HTR-8/SVneo (cell line): ENCODE measurements at regions not wholly inside any gene's neighbourhood (a gene's known extent, or its start where the extent isn't known, plus 50 kb on each side); places are given as distances from the start of the nearest gene placed in this dataset.
A peak's percentile ranks its signal among the peaks of the same experiment; 100 is the strongest.

Experiments used
- DNase-seq: peaks from one replicate; pipeline ENCODE4 v3.0.0; 2011; ENCODE audit warnings: low spot score, mixed read lengths; ENCODE audit not compliant: insufficient read length
- FAIRE-seq: peaks from 2 replicates; lab custom pipeline; 2011; peaks lifted over from hg19 to GRCh38; lab: Jason Lieb, UNC

DNA sequence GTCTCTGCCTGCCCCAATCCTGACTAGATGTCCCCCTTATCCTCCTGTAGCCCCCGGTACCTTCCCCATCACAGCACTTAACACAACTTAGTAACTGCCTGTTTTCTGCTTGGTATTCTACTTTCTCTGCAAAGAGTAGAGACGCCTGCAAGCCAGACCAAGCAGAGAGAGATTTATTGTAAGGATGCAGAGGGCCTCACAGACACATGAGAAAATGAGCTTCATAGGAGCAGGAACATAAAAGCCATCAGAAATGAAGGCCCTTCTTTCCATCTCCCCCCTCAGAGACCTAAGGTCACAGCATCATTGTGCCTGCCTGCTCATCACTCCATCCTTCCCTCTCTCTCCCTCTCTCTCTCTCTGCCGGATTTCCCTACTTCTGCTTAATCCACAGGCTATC is 305.7 kb upstream of the NOCT start:
- FAIRE-seq (no peak), DNase-seq (no peak)

DNA sequence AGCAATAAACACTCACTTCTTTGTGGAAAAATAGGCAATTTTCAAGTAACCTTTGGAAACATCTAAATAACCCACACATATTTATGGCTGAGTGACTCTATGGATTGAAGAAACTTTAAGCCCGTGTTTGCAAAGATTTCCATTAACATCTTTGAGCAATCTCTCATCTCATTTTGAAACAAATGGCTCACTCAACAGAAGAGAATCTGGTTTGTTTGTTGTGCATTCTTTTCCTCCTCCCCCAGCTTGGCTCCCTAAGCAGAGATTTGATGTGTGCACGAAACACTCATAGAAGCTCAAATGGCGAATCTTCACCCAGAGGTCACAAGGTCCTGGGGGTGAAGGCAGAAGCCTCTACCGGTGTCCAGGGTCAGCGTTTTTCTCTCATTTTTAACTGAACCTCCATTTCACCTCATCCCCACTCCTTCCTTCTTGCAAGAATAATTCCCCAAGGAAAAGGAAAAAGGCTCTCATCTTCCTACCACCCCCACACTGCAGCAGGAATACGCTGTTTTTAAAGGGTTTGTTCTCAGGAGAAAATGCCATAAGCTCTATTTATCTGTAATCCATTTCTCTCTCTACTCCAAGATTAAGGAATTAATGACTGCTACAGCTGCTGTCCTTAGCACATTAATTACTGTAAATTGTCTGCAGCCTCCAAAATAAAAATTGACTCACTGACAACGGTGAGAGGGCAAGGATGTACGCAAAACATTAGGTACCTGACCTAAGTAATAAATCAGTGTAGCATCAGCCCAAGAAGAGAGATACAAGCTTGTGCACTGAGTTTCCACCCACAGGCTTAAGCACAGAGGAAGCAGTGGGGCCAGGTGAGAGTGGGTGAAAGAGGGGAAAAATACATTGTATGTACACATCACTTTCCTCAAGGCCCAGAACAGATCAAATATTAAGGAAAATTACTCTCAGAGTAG is 307.6 kb upstream of the NOCT start:
- FAIRE-seq = no peak

DNA sequence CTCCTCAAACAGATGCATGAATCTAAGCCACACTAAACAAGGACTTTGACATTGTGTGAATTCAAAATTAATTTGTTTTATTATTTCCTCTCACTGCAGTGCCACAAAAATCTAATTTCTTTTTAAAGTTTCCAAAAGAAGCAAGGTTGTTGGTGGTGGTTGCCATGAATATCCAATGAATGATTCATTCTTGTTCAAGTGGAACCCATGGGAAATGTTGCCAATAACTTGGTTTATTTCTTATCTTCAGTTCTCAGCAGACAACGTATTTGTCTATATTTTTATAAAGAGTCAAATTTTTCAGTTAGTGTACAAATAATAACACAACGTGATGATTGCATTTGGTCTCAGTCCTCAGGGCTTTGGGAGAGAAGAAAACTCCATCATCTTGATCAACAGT is 309.4 kb upstream of the NOCT start:
- DNase-seq (no peak), FAIRE-seq (no peak)

More for the DNA sequence above, 307.6 kb upstream of the NOCT start:
- no peak for DNase-seq

DNA sequence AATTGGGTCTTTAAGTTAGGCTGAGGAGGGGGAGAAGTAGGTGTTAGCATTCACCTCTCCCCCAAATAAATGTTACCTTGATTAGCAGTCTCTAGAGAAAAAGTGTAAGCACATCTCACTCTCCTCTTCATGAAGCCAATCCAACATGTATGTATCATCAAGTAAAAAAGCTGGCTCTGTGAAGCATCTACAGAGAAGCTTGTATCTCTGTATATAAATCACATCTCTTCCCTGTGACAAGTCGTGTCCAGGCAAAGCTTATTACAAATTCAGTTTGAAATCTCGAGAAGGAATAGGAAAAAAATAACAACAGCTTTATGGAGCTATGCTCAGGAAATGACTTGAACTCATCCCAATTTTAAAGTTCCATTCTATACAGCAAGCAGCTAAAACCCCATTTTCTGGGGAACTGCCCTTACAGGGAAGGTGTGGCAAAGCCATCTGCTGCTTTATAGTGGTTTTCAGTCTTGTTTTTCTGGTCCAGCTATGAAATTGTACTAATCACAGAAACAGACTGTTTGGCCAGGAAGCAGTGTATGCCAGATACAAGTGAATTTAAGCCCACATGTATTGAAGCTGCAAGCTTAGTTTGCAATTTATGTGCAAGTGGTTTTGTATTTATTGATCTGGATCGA is 313.3 kb upstream of the NOCT start:
- DNase-seq (no peak), FAIRE-seq (no peak)

DNA sequence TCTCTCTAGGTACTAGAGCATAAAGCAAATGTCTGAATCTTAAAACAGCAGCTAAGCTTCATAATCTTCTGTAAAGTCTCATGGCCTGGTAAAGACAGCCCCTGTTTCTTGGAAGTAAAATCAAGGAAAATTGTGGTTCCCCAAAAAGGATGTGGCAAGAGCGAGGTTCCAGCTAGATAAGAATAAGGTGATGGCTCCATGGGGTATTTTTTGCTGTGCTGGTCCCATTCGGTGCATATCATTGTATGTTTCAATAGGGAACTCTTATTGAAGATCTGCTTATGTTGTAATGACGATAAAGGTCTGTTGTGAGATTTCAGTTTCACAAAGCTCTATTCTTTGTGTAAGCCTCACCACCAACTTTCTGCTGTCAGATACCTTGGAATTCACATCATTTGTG is 316.9 kb upstream of the NOCT start:
- FAIRE-seq = no peak

DNA sequence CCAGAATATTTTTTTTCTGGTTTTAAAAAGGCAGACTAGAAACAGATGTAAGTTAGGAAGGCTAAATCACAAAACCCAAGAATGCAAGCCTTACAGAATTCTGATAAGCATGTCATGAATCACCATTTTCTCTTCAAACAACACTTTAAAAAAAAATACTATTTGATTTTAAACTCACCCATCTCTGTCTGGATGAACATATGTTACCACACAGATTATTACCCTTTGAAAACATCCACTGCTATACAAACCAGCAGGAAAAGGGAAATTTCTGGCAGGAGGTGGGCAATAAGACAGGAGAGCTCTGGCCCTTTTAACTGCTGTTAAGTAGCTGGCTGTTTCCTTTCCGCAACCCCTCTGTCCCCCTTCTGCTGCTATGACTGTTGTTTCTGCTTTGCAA is 317.7 kb upstream of the NOCT start:
- no peak for FAIRE-seq

More for the DNA sequence above, 316.9 kb upstream of the NOCT start:
- DNase-seq = no peak

DNA sequence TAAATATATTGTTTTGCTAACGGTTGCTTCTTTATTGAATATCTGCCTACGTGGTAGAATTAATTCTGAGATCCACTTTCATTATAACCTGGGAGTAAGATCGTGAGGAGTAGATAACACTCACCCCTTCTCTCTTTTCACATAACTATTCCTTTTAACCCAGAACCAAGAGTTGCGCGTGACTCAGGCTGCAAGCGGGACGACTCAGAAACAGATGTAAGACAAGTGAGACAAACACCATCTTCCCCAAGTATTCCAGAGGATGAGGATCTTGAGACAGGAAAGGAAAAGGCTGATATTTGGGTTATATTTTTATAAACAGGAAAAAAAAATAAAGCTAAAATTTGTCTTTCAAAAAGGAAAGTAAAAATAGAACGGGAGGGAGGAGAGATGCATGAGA is 318.8 kb upstream of the NOCT start:
- FAIRE-seq = no peak
- DNase-seq = no peak

More for the DNA sequence above, 317.7 kb upstream of the NOCT start:
- no peak for DNase-seq

DNA sequence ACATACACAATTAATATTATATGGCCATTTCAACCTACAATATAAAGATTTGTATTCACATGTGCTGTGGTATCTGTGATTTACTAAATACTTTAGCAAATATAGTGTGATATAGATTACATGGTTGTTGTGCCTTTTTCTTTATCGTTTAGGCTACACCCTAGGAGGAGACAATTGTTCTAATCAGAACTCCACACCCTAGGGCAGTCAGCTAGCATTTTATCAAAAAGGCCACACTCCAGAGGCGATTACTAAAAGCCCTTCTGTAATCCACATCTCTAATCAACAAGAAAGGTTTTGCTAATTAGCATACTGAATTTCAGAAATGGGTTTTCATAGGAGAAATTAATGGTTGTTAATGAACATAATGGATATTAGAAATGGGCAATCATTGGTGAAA is 319.5 kb upstream of the NOCT start:
- no peak for DNase-seq
- no peak for FAIRE-seq

DNA sequence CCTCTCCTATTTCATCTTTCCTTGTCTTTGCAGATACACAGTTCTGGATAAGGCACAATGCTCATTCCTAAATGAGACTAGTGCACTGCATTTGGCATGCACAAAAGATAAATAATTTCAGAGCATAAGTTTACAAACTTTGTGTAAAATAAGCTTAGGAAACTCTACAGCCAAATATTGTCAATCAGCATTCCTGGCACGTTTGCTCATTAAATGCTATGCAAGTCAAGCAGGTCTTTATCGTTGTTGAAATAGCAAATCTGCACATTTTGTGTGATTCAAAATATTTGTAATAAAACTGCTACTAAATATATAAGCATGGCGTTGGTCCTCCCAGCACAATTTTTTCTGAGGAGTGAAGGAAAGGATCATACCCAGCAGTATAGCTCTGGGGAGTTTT is 322.1 kb upstream of the NOCT start:
- FAIRE-seq (no peak), DNase-seq (no peak)

DNA sequence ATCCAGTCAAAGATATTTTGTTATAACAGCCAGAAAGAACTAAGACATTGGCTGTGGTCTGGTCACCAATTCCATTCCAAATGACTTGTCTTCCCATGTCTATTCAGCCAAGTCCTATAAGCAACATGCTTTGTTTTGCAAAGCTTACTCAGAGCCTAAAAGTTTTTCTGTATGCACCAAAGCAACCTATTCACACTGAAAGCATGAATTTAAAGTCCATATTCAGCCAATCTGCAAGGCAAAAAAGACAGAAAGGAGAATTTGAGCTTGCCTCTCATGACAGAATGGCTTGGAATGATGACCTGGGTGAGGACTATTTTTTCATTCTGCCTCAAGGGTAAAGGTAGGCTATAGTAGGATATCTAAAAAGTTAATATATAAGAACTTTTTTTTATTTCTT is 323.2 kb upstream of the NOCT start:
- FAIRE-seq (no peak), DNase-seq (no peak)

DNA sequence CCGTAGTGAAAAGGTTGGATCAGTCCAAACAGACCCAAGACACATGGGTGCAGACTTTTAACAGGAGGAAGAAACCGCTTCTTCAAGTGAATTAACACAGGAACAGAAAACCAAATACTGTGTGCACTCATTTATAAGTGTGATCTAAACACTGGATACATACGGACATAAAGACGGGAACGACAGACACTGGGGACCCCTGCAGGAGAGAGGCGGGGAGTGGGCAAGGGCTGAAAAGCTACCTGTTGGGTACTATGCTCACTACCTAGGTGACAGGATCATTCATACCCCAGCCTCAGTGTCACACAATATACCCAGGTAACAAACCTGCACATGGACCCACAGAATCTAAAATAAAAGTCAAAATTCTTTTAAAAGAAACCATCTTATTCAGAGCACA is 326.0 kb upstream of the NOCT start:
- DNase-seq = no peak
- no peak for FAIRE-seq

DNA sequence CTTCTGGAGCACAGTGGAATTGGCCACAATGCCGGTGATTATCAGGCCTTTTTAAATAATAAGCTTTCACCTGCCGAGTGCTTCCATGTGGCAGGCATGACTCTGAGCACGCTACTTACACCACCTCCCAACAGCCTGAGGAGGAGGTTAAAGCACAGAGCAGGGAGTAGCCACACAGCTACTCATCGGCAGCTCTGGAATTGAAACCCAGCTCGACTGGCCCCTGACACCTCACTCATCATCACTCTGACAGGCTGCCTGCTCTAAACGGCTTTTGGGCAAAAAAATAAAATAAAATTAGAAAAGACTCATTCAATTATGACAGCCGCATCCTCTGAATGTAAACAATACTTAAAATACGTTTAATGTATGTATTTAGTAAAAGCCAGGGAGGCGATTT is 326.4 kb upstream of the NOCT start:
- DNase-seq = no peak
- no peak for FAIRE-seq

DNA sequence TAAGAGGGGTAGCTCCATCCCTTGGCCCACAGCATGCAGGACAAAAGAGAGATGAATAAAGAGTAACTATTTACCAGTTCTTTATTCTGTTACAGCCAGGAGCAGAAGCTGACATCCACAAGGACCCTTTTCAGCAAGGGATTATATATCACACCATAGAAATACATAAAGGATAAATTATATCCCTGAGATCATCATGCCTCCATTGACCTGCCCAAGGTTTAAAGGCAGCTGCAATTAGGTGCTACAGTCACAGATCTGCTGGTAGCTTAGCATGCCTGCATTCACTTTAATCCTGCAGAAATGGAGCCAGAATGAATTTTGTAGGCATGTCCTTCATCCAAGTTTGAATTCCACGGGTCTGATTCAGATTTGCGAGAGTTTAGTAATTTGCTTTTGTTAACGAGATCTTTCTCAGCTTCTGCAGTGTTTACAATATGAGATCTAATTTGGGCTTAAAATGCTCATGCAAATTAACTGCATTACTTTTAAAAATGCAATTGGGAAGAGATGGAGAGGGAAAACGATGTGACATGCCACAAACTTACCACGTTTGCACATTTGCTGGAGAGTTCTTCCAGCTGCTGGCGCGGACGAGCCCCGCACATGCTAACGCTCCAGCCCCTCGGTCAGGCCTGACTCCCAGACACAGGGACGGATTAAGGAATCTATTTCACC is 327.0 kb upstream of the NOCT start:
- FAIRE-seq = no peak
- DNase-seq = no peak

DNA sequence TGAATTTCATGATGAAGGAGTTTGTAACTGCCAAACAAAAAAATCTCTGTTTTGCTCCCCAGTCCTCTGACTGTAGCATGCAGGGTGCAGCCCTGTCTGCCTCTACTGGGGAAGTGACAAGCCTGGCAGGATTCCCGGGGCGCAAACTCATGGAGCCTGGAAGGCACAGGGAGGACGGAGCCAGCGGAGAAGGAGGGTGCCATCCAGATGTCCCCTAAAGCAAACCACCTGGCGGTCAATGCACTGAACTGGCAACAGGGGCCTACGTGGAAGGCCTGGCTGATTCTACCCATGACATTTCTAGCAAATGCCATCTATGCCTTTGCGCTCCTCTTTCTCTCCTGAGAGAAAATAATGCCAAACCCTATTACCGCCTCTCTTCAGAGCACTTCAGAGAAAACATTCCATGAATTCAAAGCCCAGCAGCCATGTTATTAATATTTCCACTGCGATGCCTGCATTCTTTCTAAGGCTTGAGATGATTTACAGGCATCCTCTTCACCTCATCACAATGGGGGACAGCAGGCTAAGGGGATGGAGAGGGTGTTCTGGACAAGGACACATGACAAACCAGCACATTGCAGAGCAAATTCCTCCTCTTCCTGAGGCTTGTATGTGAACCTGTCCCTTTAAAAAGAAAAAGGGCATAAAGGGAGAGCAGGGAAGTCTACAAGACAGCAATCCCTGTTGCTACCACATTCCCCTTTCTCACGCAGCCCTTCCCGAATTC is 329.3 kb upstream of the NOCT start:
- DNase-seq = no peak
- FAIRE-seq = no peak

DNA sequence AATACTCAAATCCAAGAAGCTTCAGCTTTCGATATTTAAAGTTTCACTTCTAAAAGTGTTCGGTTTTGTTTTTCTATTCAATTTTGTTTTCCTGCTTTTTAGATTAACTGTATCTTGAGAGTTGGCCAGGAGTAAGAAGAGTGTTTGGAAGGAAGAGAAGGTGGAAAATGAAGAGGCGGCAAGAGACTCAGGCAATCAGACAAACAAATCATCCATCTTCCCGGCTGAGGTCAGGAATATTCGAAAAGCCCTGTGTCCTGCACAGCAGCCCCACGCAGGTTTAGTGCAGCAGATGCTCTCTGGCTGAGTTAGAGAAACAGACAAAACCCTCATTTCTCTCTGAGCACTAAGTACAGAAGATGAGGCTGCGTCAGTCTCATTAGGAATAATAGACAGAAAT is 330.3 kb upstream of the NOCT start:
- DNase-seq (no peak), FAIRE-seq (no peak)

DNA sequence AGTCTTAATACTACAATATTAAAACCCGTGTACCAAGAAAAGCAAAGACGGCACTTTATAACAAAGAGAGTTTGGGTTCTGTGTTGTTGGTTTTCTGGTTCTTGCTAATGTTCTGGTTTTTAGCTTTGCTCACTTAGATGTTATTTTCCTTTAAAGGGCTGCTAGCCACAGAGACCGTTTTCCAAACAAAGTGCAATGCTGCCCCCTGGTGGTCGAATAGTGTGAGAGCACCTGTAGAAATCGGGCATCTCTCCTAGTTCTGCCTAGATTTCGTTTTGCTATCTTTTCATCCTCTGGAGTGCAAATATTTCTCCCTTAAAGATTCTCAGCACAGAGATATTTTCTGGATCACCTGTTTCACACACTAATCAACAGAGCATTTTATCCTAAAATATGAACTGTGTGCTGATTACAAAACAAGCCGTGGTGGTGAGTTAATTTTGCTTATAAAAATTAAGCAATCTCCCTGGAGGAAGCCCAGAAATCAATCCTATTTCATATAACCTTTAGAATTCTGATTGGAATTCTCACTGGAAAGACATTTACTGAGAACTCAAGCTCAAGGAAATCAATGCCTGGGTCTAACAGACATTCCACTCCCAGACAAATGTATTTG is 334.5 kb upstream of the NOCT start:
- FAIRE-seq (peak; percentile 9), DNase-seq (peak; percentile 55)

DNA sequence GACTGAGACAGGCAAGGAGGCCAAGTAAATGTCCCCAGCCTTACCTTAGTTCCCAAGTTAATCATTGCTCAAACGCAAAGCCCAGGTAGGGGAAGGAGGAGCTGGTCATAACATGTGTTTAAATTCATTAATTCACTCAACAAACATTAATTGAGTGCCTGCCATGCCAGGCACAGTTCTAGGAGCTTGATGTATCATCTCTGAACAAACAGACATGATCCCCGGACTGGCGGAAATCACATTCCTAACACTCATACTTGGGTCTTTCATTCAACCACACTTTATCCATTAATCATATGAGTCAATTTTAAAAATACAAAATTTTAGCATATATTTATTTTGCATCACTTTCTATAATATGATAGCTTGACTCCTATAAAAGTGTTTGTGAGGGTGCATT is 335.3 kb upstream of the NOCT start:
- FAIRE-seq = no peak
- DNase-seq = no peak

DNA sequence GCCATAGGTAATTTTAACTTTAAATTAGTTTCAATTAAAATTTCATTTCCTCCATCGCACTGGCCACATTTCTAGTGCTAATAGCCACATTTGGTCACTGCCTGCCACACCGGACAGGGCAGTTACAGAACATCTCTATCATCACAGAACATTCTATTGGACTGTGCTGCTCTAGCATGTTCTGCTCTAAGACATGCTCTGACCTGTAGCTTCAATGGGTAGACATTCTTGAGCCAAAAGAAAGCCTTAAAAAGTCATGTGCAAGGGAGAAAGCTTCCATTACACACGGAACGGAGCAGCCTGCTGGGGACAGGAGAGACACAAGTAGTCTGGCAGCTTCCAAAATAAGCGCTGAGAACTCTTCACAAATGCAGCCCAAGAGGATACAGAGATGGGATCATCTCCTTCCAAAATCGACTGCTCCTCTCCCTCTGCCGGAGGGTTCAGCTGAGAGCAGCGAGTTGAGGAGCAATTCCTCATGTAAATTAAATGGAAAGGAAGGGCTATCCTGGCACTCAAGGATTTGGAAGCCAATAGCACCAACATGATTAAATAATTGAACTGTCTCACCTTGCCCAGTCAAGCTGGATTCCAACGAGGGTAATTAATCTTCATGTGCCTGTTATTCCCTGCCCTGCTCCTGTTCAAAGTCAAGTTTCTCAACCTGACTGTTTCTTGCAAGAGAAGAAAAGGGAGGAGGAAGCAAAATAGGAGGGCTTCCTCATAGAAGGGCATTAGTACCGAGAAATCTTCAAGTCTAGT is 336.4 kb upstream of the NOCT start:
- FAIRE-seq (peak; percentile 23), DNase-seq (no peak)

DNA sequence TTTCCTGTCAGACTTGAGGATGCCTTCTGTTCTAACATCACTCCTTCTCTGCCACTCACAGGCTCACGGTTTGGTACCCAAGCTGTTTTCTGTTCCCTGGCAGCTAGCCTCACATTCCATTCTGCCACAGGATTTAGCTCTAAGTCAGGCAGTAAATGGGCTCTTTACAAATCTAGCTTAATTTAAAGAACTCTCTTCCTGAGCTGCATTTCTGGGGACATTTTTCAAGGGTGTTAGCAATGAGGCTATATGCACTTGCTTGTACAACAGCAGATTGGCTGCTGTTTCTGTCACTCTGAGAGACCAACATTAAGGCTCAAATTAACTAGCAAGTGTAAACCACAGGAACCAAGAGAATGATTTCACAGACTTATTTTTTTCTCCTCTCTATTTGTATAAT is 337.8 kb upstream of the NOCT start:
- DNase-seq (no peak), FAIRE-seq (no peak)
